ENCODE measurements at regions not wholly inside any gene's neighbourhood (a gene's known extent, or its start where the extent isn't known, plus 50 kb on each side); places are given as distances from the start of the nearest gene placed in this dataset.

GRCh38 chr22:48264586-48264985 lies 1502.1 kb downstream of the TBC1D22A start:
- no peak for DNase-seq (ENCODE audit: low read depth in 2 of 2)

DNA sequence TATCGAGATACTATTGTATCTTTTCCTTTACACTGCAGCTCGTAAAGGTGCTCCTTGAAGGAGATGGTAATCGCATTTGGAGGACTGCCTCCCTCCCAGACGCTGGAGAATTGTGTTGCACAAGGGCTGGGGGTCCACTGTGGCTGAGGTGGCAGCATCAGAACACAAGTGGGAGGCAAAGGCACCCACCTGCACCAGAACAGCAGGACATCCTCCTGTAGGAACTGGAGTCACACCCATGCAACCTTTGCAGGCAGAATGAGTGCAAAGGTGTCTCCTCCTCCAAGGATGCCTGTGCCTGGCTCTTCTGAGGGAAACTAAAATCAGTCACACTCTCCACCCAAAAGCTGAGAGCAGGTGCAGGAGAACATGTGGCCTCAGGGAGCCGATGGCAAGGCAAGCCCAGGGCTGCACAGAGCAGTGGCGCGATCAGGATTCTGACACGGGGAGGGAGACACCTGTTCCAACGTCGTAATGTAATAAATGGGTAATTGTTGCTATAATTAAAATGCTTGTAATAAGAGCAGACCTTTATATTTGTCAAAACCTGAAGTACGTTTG lies 1501.4 kb downstream of the TBC1D22A start:
- no peak for DNase-seq (ENCODE audit: low read depth in 2 of 2)

DNA sequence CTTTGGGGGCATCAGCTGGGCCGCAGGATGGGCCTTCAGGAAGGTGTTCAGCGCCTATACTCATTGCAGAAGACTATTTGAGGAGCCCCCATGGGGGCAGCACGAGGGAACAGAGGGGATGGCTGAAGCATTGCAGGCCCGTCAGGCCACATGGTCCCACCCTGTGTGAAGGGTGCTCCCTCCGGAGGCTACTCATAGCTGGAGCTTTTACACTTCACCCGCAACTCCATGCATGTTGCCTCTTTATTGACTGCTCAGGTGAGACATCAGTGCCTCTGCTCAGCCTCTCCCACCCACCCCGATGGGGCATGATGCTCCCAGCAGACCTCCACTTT lies 1500.9 kb downstream of the TBC1D22A start:
- DNase-seq (ENCODE audit: low read depth in 2 of 2) = no peak

DNA sequence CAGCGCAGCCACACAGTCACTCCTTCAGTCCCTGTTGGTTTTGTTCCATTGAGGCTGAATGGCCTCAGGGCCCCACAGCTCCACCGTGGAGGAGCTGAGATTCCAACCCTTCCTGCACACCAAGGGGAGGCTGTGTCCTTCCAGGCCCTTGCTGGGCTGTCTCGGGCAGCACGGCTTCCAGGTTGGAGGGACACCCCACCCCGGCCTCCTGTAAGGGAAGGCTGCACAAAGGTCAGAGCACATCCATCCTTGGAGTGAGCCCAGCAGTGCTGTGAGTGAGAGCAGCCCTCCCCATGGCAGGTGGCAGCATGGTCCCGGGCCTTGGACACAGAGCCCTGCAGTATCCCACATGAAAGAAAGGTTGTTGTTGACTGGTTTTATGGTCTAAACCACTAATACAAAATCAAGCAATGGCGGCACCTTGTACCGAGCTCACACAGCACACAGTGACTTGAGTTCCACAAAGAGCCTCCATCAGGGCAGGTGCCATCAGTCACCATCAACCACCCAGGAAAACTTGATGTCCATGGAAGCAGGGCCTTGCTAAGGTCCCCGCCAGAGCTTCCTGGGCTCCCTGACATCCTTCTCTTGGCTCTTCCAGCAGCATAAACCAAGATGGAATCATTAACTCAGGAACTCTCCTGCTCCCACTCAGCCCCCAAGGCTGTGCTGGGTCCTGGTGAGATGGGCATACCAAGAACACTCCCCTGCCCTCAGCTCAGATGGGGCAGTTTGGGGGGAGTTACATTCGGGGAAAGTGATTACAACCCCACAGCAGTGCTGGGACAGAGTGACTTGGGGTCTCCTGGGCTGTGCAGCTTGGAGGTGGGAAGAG lies 1500.4 kb downstream of the TBC1D22A start:
- DNase-seq (ENCODE audit: low read depth in 2 of 2) = no peak

- no peak for DNase-seq (ENCODE audit: low read depth in 2 of 2)
Measured at GRCh38 chr22:48261706-48262105, 1499.3 kb downstream of the TBC1D22A start.

GRCh38 chr22:48261048-48261621 lies 1498.7 kb downstream of the TBC1D22A start:
- DNase-seq (ENCODE audit: low read depth in 2 of 2) = no peak

DNA sequence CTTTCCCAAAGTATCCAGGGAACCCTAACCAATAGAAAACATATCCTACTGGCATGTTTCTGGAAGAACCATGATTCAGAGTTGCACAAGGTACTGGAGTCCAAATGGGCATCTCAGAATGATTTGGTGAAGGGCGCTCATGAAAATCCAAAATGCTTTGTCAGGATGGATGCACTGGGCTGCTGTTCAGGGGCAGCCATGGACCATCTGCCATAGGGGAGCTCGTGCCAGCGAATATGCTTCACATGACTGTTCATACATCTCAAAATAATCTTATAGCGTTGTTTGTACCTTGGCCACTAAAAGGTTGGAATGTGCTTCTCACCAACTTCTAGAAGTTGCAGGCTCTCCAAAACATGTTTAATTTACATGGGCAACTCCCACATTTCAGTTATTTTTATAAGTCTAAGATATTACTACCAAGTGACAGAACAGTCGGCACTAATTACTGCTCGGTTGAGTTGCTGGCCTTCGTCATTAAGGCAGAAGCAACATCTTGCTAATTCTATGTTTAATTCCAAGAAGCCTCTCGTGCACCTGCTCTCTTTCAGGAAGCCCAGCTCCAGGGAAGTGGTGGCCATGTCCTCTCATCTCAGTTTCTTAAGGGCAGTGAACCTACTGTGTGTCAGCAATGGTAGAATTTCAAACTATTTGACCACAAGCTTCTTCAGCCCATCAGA lies 1497.7 kb downstream of the TBC1D22A start:
- no peak for DNase-seq (ENCODE audit: low read depth in 2 of 2)

DNA sequence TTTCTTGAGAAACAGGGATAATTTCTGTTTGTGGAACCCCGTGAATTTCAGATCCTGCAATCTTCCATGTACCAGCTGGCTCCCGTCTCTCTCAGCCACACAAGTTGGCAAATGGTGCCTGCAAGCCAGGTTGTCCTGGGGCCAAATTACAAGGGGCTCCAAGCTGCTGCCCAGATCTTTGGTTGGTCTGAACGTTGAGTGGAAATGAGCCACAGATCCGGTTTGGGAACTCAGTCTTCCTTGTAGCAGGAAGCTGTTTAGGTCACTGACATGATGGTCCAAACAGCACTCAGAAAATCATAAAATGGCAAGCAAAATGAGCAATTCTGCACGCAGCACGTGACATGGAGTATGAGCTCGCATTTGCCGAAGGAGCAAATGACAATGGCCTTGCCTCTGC lies 1496.4 kb downstream of the TBC1D22A start:
- DNase-seq (ENCODE audit: low read depth in 2 of 2) = no peak

GRCh38 chr22:48258064-48258701 lies 1495.7 kb downstream of the TBC1D22A start:
- DNase-seq (ENCODE audit: low read depth in 2 of 2) = no peak

- DNase-seq (ENCODE audit: low read depth in 2 of 2) = no peak
Measured at GRCh38 chr22:48257685-48258055, 1495.2 kb downstream of the TBC1D22A start.

DNA sequence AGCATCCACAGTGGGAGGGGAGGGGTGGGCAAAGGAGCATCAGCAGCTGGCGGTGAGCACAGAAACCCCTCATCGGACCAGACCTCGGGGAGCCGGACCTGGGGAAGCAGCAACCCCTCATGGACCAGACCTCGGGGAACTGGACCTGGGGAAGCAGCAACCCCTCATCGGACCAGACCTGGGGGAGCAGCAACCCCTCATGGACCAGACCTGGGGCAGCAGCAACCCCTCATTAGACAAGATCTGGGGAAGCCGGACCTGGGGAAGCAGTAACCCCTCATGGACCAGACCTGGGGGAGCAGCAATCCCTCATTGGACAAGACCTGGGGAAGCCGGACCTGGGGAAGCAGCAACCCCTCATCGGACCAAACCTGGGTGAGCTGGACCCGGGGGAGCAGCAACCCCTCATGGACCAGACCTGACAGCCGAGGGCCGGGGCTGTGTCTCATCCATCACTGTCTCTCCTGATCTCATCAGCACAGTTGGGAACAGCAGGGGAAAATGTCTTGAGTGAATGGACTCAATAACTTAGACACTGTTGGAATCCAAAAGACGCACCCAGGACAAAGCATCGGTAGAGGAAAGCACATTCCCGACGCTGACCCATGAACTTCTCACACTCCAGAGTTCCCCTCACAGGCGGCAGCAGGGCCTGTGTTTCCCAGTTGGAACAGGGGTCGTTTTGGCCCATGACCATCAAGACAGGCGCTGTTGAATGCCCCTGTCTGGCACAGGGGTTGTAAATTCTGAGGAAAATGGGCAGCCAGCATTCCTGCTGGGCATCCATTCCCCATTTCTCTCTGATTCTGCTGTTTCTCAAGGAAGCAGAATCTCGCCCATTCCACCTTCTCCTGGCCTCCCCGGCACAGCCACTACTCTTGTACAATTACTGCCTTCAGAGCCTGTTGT lies 1494.6 kb downstream of the TBC1D22A start:
- DNase-seq (ENCODE audit: low read depth in 2 of 2) = no peak

DNA sequence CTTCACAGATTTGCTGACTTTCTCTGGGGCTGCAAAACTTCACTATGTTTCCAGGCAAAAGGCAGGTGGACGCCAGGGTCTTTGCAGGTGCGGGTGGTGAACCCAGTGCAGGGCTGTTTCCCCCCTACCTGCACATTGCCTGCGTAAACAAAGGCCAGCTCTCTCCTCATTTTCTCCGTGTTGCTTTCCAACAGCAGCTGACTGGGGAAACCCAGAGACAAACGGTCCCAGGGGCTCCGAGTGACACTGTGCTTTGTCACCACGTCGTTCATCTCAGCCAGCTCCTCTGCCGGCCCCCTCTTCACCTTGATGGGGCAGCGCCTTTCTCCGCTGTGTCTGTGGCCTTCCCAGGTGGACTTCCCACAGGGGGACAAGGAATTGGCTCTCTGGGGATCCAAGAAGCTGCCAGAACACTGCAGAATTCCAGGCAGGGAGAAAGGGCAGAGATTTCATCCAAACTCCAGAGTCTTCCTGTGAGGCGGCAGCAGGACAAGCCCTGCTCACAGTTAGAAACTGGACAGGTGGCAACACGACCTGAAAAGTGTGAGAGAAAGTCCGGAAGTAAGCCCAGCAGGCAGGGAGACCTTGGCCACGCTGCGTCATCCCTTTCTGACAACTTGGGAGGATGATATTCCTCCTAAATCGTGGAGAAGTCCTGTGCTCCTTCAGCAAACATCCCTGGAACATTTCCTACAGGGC lies 1493.7 kb downstream of the TBC1D22A start:
- DNase-seq (ENCODE audit: low read depth in 2 of 2) = no peak

DNA sequence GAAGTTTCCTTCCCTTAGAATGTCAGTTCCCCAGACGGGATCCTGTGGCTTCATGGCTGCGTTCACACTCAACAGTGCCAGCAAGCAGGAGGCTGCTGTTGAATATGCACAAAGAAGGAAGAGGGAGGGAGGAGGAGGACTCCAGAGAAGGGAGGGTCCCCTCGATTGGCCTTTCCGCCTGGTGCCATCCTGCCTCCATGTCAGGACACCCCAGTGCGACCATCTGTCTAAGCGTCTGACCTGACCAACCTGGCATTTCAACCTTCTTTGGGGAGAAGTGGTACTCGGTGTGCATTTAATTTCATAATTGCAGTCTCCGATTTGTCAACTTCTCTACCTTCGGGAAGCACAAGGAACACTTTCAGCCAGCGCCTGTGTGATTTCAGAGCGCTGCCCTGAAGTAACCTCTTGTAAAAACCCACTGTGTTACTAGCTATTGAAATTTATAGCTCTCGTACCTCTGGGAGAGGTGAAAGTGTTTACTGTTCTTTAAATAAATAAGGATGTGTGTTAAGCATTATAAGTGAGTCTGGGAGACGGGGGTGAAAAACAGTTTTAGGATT lies 1491.9 kb downstream of the TBC1D22A start:
- no peak for DNase-seq (ENCODE audit: low read depth in 2 of 2)

GRCh38 chr22:48253573-48253972 lies 1491.1 kb downstream of the TBC1D22A start:
- no peak for DNase-seq (ENCODE audit: low read depth in 2 of 2)

GRCh38 chr22:48253136-48253535 lies 1490.7 kb downstream of the TBC1D22A start:
- no peak for DNase-seq (ENCODE audit: low read depth in 2 of 2)

GRCh38 chr22:48251629-48252028 lies 1489.2 kb downstream of the TBC1D22A start:
- no peak for DNase-seq (ENCODE audit: low read depth in 2 of 2)

DNA sequence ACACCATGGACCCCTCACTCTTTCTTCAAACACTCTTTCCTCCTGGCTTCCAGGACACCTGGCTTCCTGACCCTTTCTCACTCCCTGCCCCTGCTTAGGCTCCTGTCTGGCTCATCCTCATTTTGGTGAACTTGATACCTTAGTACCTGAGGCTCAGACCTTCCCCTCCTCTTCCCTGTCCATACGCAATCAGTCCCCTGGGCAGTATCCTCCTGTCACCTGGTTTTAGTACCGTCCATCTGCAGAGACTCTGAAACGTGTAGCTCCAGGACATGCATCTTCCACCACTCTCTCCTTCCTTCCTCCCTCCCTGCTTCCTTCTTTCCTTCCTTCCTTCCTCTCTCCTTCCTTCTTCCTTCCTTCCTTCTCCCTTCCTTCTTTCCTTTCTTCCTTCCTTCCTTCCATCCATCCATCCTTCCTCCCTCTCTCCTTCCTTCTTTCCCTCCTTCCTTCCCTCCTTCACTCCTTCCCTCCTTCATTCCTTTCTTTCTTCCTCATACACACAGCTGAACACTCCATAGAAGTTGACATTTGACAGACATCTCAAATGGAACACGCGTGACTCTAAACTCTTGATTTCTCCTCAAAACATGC lies 1488.6 kb downstream of the TBC1D22A start:
- no peak for DNase-seq (ENCODE audit: low read depth in 2 of 2)

DNA sequence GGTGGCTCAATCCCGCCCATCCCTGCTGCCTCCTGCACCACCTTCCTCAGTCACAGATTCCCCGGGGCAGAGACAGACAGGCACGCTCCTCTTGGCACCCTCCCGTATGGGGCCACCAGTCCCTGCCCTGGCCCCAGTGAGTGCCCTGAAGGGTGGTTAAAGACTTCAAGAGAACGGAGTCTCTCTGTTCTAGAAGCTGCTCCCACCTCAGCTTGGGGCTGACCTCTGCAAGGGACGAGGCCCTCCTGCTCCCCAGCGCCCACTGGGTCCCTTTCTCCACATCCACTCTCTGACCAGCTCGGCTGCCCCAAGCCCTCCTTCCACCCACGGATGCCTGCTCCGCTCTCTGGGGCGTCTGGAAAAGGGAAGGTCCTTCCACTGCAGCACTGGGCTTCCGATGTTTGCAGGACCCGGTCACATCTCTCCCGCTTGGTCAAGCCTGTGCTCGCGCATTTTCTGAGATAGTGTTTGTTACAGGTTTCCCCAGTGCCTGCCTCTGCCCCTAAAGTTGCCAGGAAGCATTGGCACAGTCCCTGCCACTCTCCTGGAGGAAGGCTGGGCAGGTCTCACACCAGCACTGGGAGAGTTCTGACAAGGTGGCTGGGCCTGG lies 1487.9 kb downstream of the TBC1D22A start:
- no peak for DNase-seq (ENCODE audit: low read depth in 2 of 2)

- DNase-seq (ENCODE audit: low read depth in 2 of 2) = no peak
Measured at GRCh38 chr22:48249713-48250268, 1487.3 kb downstream of the TBC1D22A start.
